ENCODE measurements at regions not wholly inside any gene's neighbourhood (a gene's known extent, or its start where the extent isn't known, plus 50 kb on each side); places are given as distances from the start of the nearest gene placed in this dataset.

DNA sequence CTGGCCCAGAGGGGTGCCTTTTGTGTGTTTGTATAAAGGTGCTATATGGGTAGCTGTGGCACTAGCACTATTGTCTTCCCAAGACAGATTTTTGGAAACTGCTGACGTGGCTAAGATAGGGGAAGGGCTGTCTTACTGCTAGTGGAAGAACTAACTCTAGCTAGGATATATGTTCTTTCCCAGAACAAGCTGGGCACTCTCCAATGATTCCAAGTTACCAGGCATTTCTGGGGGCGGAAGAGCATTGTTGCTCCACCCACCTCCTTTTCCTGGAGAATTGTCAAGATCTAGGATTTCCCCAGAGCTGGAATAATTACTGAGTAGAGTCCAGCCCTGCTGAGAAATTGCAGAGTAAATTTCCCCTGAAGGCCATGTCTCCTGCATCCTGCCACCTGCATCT, 408.3 kb downstream of the KLF5 start:
- no peak for DNase-seq (ENCODE audit: extremely low read depth, insufficient read length)
- no peak for TF ChIP-seq CTCF (IDR thresholded peaks at IDR 0.05; ENCODE audit: insufficient read depth, low read length, poor library complexity, severe bottlenecking)
- Histone ChIP-seq H3K36me3 (ENCODE audit: control insufficient read depth, insufficient read depth, low read length) (no peaks in the 10 kb centered on the region), H3K27me3 (replicated peaks; ENCODE audit: control insufficient read depth, insufficient read depth, low read length) (no peaks in the 10 kb centered on the region), H3K4me3 (replicated peaks; ENCODE audit: low read depth, low read length) (no peak overlapping the region)

GRCh38 chr13:73466561-73466960, 407.8 kb downstream of the KLF5 start:
- TF ChIP-seq CTCF (IDR thresholded peaks at IDR 0.05; ENCODE audit: insufficient read depth, low read length, poor library complexity, severe bottlenecking): no peak
- no peaks in the 10 kb centered on the region for H3K36me3 ChIP-seq (ENCODE audit: control insufficient read depth, insufficient read depth, low read length)
- no peak overlapping the region for H3K4me3 ChIP-seq (replicated peaks; ENCODE audit: low read depth, low read length)
- H3K27me3 ChIP-seq (replicated peaks; ENCODE audit: control insufficient read depth, insufficient read depth, low read length): no peaks in the 10 kb centered on the region
- no peak for DNase-seq (ENCODE audit: extremely low read depth, insufficient read length)

DNA sequence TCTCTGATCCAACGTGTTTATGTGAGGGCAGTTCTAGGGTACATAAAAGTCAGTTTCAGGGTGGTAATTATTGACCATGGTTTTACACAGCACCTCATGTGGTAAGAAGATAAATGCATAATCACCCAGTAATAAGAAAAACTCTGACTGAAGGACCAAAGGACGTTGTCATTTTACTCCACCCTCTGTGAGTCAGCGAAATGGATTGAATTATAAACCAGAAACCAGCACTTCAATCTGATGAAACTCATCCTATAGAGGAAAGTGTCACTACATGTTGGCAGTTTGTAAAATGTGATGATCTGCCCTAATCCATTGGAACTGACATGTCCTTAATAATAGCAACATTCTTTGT, 406.8 kb downstream of the KLF5 start:
- no peaks in the 10 kb centered on the region for H3K27me3 ChIP-seq (replicated peaks; ENCODE audit: control insufficient read depth, insufficient read depth, low read length)
- no peaks in the 10 kb centered on the region for H3K36me3 ChIP-seq (ENCODE audit: control insufficient read depth, insufficient read depth, low read length)
- TF ChIP-seq CTCF (IDR thresholded peaks at IDR 0.05; ENCODE audit: insufficient read depth, low read length, poor library complexity, severe bottlenecking): no peak
- H3K4me3 ChIP-seq (replicated peaks; ENCODE audit: low read depth, low read length): no peak overlapping the region
- no peak for DNase-seq (ENCODE audit: extremely low read depth, insufficient read length)

DNA sequence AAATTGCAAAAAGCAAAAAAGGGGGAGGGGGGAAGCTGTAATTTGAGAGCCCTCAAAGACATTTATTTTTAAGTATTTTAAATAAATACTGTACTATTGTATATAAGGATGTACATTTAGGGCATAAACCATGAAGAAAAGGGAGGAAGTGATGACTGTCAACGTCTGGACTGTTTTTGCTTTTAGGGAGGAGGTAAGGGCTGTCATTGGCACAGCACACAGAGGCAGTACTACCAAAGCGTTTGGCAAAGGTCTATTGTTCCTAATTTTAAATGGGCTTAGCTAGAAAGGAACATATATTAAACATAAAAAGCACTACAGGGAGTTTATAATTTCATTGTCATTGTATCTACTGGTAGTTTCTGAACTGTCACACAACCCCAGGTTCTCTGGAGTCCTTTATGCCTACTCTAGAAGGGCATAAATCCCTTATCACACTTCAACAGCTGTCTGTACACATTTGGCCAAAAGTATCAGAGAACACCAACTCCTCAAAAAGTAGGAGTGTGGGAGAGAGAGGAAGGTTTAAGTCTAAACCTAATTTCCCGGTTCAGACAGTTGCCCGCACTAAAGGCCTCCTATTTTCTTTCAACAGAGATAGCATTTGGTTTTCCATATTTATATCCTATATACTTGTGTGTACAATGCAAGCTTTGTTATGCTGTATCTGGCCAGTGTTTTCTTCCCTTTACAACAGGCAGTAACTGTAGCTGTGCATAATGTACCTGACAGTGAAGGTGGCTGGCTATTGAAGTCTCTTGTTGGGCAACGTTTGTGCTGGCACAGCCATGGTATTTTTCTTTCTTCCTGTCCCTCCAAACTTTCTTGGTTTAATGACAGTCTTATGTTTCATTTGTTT, 406.2 kb downstream of the KLF5 start:
- no peak for TF ChIP-seq CTCF (IDR thresholded peaks at IDR 0.05; ENCODE audit: insufficient read depth, low read length, poor library complexity, severe bottlenecking)
- H3K36me3 ChIP-seq (ENCODE audit: control insufficient read depth, insufficient read depth, low read length): no peaks in the 10 kb centered on the region
- no peak for DNase-seq (ENCODE audit: extremely low read depth, insufficient read length)
- H3K27me3 ChIP-seq (replicated peaks; ENCODE audit: control insufficient read depth, insufficient read depth, low read length): no peaks in the 10 kb centered on the region
- no peak overlapping the region for H3K4me3 ChIP-seq (replicated peaks; ENCODE audit: low read depth, low read length)

DNA sequence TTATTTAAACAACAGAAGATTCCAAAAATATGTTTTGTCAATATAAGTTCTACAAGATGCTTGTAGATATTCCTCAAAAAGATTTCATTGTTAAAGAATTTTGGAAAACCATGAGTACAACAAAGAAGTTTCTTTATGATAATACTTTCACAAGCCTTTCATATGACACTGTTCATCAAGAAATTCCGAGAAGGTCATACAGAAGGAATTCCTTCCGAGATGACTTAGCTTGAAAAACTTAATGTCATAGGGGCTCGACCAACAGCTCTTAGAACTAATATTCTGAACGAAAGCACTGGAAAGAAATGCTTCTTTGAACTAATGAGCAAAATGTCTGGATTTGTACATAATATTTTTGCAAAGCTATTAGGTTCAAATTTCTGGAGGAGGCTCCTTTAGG, 403.4 kb downstream of the KLF5 start:
- Histone ChIP-seq H3K4me3 (replicated peaks; ENCODE audit: low read depth, low read length) (no peak overlapping the region), H3K36me3 (ENCODE audit: control insufficient read depth, insufficient read depth, low read length) (no peaks in the 10 kb centered on the region), H3K27me3 (replicated peaks; ENCODE audit: control insufficient read depth, insufficient read depth, low read length) (no peaks in the 10 kb centered on the region)
- no peak for TF ChIP-seq CTCF (IDR thresholded peaks at IDR 0.05; ENCODE audit: insufficient read depth, low read length, poor library complexity, severe bottlenecking)
- no peak for DNase-seq (ENCODE audit: extremely low read depth, insufficient read length)
